Neural progenitor cell (in vitro differentiated cells): ENCODE measurements at regions not wholly inside any gene's neighbourhood (a gene's known extent, or its start where the extent isn't known, plus 50 kb on each side); places are given as distances from the start of the nearest gene placed in this dataset.

Experiments
- EZH2phosphoT487 ChIP-seq: fragments of 200-600 bp; sonication (generic); IDR thresholded peaks from 2 replicates; pipeline ENCODE4 v1.6.1; 2017; ENCODE audit warnings: antibody characterized with exemption
- TF ChIP-seq, protein P1 (sequence below): fragments of 200-600 bp; sonication (generic); IDR thresholded peaks from 2 replicates; pipeline ENCODE4 v1.5.1; 2017; ENCODE audit warnings: antibody characterized with exemption, mild to moderate bottlenecking

GRCh38 chr4:27360131-27360530 lies 499.5 kb downstream of the STIM2 start:
- TF ChIP-seq, protein P1, sequence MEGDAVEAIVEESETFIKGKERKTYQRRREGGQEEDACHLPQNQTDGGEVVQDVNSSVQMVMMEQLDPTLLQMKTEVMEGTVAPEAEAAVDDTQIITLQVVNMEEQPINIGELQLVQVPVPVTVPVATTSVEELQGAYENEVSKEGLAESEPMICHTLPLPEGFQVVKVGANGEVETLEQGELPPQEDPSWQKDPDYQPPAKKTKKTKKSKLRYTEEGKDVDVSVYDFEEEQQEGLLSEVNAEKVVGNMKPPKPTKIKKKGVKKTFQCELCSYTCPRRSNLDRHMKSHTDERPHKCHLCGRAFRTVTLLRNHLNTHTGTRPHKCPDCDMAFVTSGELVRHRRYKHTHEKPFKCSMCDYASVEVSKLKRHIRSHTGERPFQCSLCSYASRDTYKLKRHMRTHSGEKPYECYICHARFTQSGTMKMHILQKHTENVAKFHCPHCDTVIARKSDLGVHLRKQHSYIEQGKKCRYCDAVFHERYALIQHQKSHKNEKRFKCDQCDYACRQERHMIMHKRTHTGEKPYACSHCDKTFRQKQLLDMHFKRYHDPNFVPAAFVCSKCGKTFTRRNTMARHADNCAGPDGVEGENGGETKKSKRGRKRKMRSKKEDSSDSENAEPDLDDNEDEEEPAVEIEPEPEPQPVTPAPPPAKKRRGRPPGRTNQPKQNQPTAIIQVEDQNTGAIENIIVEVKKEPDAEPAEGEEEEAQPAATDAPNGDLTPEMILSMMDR: no peak
- no peak for TF ChIP-seq EZH2phosphoT487
